ENCODE measurements at regions not wholly inside any gene's neighbourhood (a gene's known extent, or its start where the extent isn't known, plus 50 kb on each side); places are given as distances from the start of the nearest gene placed in this dataset.

DNA sequence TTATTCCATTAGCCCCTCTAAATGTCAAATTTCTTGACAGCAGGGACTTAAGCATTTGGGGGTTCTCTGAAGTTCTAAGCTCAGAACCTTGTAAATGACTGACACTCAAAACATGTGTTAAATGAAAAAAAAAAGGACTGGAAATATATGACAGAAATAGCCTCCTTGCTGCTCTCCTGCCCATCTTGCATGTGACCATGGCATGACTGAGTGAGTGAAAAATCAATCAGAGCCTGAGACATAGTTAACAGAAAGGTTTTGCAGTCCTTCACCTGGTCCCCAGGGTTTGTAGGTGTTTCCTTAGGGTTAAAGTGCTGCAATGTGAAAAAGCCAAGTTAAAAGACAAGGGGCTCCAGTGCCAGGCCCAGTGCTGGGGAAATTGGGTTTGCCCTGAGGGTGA is 168.1 kb downstream of the ZBTB18 start:
- CTCF ChIA-PET, result no interaction called here
- DNase-seq (ENCODE audit: extremely low spot score), result no peak
- TF ChIP-seq PKNOX1 (IDR thresholded peaks at IDR 0.05) (no peak), BHLHE40 (IDR thresholded peaks at IDR 0.05; ENCODE audit: borderline replicate concordance) (no peak), CTBP1 (IDR thresholded peaks at IDR 0.05; ENCODE audit: borderline replicate concordance) (no peak), ELF4 (IDR thresholded peaks at IDR 0.05) (no peak)
- POLR2A ChIA-PET, result no interaction called here

DNA sequence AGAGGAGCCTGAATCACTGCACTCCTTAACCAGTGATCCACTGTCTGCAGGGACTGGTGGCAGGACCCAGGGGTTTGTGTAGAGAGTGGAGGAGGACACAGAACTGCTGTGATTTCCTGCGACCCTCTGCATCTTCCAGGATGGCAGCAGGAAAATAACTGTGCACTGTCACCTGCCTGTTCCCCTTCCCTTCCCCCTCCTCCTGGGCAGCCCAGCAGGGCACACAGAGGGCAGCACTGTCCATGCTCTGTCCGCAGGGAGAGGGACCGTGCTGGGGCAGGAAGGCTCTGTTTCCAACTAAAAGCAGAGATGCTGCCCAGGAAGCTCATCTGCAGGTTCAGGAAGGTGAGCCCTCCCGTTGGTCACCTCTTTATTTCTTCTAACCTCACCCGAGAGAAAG is 168.7 kb downstream of the ZBTB18 start:
- TF ChIP-seq FOXK2 (IDR thresholded peaks at IDR 0.05) (no peak), PKNOX1 (IDR thresholded peaks at IDR 0.05) (no peak), NFRKB (IDR thresholded peaks at IDR 0.05) (no peak), FOXM1 (IDR thresholded peaks at IDR 0.05; ENCODE audit: borderline replicate concordance) (no peak)
- no peak for DNase-seq (ENCODE audit: extremely low spot score)
- POLR2A ChIA-PET, result no interaction called here
- CTCF ChIA-PET, result no interaction called here

- TF ChIP-seq SUZ12 (IDR thresholded peaks at IDR 0.05) (no peak), PKNOX1 (IDR thresholded peaks at IDR 0.05) (no peak), ARNT (IDR thresholded peaks at IDR 0.05) (no peak), FOXK2 (IDR thresholded peaks at IDR 0.05) (no peak), L3MBTL2 (conservative IDR thresholded peaks at IDR 0.05) (no peak), BHLHE40 (IDR thresholded peaks at IDR 0.05; ENCODE audit: borderline replicate concordance) (no peak), CTBP1 (IDR thresholded peaks at IDR 0.05; ENCODE audit: borderline replicate concordance) (no peak), FOXM1 (IDR thresholded peaks at IDR 0.05; ENCODE audit: borderline replicate concordance) (no peak), FOXA1 (IDR thresholded peaks at IDR 0.05) (no peak), NFRKB (IDR thresholded peaks at IDR 0.05) (no peak), ZNF384 (IDR thresholded peaks at IDR 0.05) (no peak), HDGF (IDR thresholded peaks at IDR 0.05; ENCODE audit: borderline replicate concordance) (no peak), ELF4 (IDR thresholded peaks at IDR 0.05) (no peak), LEF1 (IDR thresholded peaks at IDR 0.05; ENCODE audit: borderline replicate concordance) (no peak)
- DNase-seq (ENCODE audit: extremely low spot score), result no peak
- CTCF ChIA-PET, result interaction anchor here (0.6 kb wide), 1 partner anchor 590 kb away, joined by 3 read pairs; no protein-coding TSS in a partner anchor
- POLR2A ChIA-PET, result no interaction called here
Observed at GRCh38 chr1:244220410-244220809, 169.3 kb downstream of the ZBTB18 start.

- CTCF ChIA-PET, result no interaction called here
Observed at GRCh38 chr1:244221991-244222390, 170.9 kb downstream of the ZBTB18 start.

GRCh38 chr1:244224487-244225430 is 173.7 kb downstream of the ZBTB18 start:
- POLR2A ChIA-PET, result no interaction called here
- DNase-seq (ENCODE audit: extremely low spot score), result no peak
- CTCF ChIA-PET, result no interaction called here
- TF ChIP-seq NFRKB (IDR thresholded peaks at IDR 0.05) (no peak), L3MBTL2 (conservative IDR thresholded peaks at IDR 0.05) (no peak), PKNOX1 (IDR thresholded peaks at IDR 0.05) (no peak), TARDBP (IDR thresholded peaks at IDR 0.05) (no peak), SP1 (IDR thresholded peaks at IDR 0.05) (no peak), ZNF384 (IDR thresholded peaks at IDR 0.05) (no peak), LEF1 (IDR thresholded peaks at IDR 0.05; ENCODE audit: borderline replicate concordance) (no peak), ELF4 (IDR thresholded peaks at IDR 0.05) (no peak)

More at GRCh38 chr1:244221991-244222390, 170.9 kb downstream of the ZBTB18 start:
- no peak for DNase-seq (ENCODE audit: extremely low spot score)
- POLR2A ChIA-PET, result no interaction called here
- TF ChIP-seq HDGF (IDR thresholded peaks at IDR 0.05; ENCODE audit: borderline replicate concordance) (no peak), SUZ12 (IDR thresholded peaks at IDR 0.05) (no peak), ZNF384 (IDR thresholded peaks at IDR 0.05) (no peak), SP1 (IDR thresholded peaks at IDR 0.05) (no peak), CTBP1 (IDR thresholded peaks at IDR 0.05; ENCODE audit: borderline replicate concordance) (no peak), PKNOX1 (IDR thresholded peaks at IDR 0.05) (no peak), FOXK2 (IDR thresholded peaks at IDR 0.05) (no peak), ELF4 (IDR thresholded peaks at IDR 0.05) (no peak)

DNA sequence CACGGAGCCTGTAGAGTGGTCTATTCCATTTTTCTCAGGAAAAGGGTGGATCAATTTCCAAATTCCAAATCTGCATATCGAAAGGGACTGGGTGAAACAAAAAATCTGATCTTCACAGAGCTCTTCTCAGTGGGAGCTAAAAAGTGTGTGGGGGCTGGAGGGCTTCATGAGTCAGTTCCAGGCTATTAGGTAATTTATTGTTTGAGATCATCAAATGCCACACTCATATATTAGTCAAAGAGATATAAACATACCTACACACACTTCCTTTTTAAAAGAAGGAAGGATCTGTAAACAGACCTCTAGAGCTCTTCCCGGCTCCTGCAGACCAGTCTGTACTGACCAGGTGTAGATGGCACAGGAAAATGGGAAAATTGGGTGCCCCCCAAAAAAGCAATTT is 175.4 kb downstream of the ZBTB18 start:
- CTCF ChIA-PET, result no interaction called here
- POLR2A ChIA-PET, result no interaction called here
- no peak for DNase-seq (ENCODE audit: extremely low spot score)
- TF ChIP-seq FOXA1 (IDR thresholded peaks at IDR 0.05) (no peak), L3MBTL2 (conservative IDR thresholded peaks at IDR 0.05) (no peak), NFRKB (IDR thresholded peaks at IDR 0.05) (no peak), ARNT (IDR thresholded peaks at IDR 0.05) (no peak), TARDBP (IDR thresholded peaks at IDR 0.05) (no peak), CTBP1 (IDR thresholded peaks at IDR 0.05; ENCODE audit: borderline replicate concordance) (no peak), SUZ12 (IDR thresholded peaks at IDR 0.05) (no peak), ELF4 (IDR thresholded peaks at IDR 0.05) (no peak), BHLHE40 (IDR thresholded peaks at IDR 0.05; ENCODE audit: borderline replicate concordance) (no peak), ZNF384 (IDR thresholded peaks at IDR 0.05) (no peak), PKNOX1 (IDR thresholded peaks at IDR 0.05) (no peak), HDGF (IDR thresholded peaks at IDR 0.05; ENCODE audit: borderline replicate concordance) (no peak), LEF1 (IDR thresholded peaks at IDR 0.05; ENCODE audit: borderline replicate concordance) (no peak)
